TTC549 (cell line): ENCODE measurements at regions not wholly inside any gene's neighbourhood (a gene's known extent, or its start where the extent isn't known, plus 50 kb on each side); places are given as distances from the start of the nearest gene placed in this dataset.
A peak's percentile ranks its signal among the peaks of the same experiment; 100 is the strongest.

Experiments
- FAIRE-seq: peaks from 2 replicates; lab custom pipeline; 2012; peaks lifted over from hg19 to GRCh38; lab: Jason Lieb, UNC

- FAIRE-seq, result no peak
Observed at GRCh38 chr1:194159941-194160340, 973.5 kb upstream of the B3GALT2 start.

DNA sequence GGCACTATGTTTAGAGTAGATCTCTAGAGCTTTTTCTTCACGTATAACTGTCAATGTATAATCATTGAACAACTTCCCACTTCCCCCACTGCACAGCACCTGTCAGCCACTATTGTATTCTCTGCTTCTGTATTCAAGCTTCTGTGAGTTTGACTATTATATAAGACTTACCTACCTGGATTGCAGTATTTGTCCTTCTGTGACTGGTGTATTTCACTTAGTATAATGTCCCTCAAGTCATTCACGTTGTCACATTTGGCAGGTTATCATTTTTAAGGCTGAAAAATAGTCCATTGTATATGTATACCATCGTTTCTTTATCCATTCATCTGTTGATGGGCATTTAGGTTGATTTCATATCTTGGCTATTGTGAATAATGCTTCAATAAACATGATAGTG is 969.5 kb upstream of the B3GALT2 start:
- FAIRE-seq, result no peak

DNA sequence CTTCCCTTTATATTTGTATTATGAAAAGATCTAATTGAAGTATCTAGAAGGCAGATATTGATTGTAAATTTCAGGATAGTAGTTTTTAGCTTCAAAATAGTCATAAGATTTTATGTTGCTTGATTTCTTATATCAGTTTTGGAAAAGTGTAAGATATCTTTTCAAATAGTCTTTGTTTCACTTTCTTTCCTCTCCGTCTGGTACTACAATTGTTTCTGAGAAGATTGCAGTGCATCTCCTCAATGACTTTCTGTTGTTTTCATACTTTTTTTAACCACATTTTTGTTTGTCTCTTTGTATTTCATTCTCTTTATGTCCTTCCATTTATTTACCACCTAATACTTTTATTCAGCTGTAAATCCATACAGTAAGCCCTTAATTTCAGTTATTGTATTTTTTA is 964.6 kb upstream of the B3GALT2 start:
- FAIRE-seq, result no peak

GRCh38 chr1:194150242-194150641 is 963.8 kb upstream of the B3GALT2 start:
- FAIRE-seq, result no peak

DNA sequence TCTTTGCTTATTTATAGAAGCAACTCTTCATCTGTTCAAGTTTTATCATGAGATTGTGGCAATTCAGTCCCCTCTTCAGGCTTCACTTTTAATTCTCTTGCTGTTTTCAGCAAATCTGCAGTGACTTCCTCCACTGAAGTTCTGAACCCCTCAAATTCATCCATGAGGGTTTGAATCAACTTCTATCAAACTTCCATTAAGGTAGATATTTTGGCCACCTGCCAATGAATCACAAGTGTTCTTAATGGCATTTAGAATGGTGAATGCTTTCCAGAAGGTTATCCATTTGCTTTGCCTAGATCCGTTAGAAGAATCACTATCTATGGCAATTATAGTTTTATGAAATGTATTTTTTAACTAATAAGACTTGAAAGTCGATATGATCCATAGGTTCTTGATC is 946.7 kb upstream of the B3GALT2 start:
- no peak for FAIRE-seq

GRCh38 chr1:194118086-194118485 is 931.7 kb upstream of the B3GALT2 start:
- no peak for FAIRE-seq

DNA sequence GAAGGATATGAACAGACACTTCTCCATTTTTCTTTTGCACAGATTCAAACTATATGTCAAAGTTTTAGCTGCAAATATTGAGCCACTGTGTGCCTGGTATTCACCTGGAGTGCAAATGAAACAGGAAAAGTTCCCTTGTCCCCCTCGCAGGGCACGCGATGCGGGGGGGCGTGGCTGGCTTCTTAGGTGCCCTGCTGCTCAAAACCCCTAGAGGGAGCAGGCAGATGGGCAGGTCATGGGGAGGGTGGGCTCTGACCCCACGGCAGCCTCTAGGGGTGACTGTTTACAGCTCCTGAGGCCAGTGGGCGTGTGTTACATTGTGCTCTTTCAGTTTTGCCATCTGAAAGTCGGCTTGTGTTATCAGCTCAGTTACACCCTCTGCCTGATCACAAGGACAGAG is 931.2 kb upstream of the B3GALT2 start:
- no peak for FAIRE-seq

DNA sequence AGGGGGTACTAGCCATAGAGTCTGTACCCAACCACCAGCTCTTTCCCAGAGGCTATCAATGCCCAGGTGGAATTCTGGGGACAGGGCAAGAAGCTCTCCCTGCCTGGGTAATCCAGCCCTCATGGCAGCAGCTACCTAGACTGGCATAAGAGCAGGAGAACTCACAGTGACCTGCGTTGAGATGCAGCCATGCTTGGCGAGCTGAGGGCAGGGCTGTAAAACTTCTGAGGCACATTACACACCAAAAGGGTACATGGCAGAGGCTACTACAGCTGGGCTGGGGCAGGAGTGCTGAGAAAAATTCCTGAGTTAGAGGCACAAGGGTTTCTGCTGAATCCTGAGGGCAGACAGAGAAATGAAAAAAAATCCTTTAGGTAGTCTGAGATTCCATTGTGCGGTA is 927.9 kb upstream of the B3GALT2 start:
- FAIRE-seq, result no peak

DNA sequence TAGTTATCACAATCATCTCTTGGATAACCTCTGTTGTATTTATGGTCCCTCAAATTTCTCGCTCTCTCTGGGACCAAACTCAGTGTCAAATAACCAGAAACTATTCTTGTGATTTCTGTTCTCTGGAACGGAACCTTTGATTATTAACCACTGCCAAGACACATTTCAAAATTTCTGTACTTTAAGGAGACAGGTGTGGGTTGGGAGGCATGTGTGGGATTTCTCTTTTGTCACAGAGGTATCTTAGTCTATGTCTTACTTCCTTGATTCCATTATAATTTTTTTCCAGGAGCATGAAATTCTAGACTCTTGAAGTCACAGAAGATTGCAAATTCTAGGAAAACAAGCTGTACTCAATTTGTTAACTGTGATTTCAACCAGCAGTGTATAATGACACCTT is 919.0 kb upstream of the B3GALT2 start:
- FAIRE-seq, result no peak

- FAIRE-seq, result no peak
Observed at GRCh38 chr1:194104247-194104844, 917.9 kb upstream of the B3GALT2 start.

- FAIRE-seq, result no peak
Observed at GRCh38 chr1:194103516-194104246, 917.3 kb upstream of the B3GALT2 start.

DNA sequence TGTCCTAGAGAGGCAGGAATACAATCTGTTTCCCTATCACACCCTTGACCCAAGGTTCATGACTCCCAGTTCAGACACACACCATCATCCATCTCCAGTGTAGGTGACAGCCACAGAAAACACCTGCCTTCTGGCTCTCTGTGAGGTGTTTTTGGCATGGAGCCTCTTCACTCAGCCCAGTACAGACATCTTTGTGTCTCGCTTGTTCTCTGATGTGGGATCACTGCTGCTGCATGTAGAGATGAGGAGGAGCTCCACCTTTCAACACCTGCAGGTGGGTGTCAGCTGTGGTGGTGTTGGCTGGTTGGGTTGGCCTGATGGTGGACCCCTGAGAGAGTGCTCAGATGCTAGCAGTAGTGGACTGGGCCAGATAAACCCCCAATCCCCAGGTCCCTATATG is 916.7 kb upstream of the B3GALT2 start:
- FAIRE-seq, result no peak

DNA sequence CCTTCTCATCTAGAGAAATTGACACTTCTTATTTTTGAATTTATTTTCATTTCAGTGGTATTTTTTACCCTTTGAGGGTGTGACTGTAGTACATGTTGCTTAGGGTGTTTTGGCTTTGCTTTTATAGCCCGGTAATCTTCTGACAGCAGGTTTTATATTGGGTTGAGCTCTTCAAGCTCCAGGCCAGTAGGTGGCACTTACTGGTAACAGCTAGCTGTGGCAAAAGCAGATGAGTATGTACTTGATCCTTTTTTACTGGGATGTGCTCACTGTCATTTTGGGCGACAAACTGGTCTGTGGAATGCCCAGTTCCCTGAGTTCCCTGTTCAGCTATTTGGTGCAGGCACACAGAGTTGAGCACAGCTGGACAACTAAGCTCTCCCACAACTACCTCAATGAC is 916.2 kb upstream of the B3GALT2 start:
- no peak for FAIRE-seq

DNA sequence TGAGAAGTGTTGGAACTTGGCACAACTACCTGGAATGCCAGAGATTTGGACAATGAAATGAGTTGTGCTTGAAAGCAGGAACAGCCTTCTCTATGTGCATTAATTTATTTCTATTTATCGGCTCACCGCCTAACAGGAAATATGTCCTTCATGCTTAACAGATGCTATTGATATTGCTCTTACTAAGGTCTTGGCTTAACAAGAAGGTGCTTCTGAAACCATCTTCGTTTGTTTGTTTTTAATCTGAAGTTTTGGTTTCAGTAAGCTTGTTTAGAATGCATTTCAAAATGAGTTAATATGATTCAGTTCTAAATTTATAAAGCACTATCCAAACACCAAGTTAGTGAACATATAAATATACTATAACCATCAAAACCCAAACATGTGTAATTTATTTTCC is 898.3 kb upstream of the B3GALT2 start:
- no peak for FAIRE-seq

- FAIRE-seq, result peak; percentile 46
Observed at GRCh38 chr1:194081444-194081843, 895.0 kb upstream of the B3GALT2 start.

GRCh38 chr1:194080826-194081225 is 894.4 kb upstream of the B3GALT2 start:
- no peak for FAIRE-seq

DNA sequence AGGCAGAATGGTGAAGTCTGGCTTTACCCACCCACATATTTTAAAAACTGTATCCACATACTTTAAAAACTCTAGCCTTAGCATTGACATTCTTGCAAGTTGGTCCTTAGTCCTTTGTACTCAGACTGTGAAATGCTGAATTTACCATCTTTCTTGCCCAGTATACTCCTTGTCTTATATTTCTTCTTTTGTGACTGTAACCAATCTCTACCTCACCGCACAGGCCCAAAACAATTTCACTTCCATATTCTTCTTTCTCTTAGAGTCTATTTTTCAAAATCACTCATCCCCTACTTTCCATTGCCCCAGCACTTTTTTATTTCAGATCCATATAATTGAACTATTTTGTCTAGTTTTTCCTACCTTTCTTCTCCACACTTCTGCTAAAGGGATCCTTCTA is 892.4 kb upstream of the B3GALT2 start:
- FAIRE-seq, result no peak

DNA sequence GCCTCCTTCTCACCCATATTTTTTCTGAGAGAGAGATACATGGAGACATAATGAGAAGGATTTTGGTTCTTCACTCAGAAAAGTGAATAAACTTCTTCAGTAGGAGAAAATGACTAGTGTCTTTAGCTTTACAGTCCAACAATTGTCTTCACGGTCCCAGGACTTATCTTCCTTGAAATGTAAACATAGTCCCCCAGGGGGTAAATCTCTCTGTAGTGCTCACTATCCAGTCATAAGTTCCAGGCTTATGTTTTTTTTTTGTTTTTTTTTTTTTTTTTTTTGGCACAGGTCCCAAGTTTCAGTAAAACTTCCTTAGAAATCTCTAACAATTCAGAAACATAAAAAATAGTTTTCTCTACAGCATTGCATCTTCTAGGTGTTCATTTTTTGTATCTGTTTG is 890.2 kb upstream of the B3GALT2 start:
- FAIRE-seq, result no peak

- FAIRE-seq, result no peak
Observed at GRCh38 chr1:194073833-194074232, 887.4 kb upstream of the B3GALT2 start.

- FAIRE-seq, result no peak
Observed at GRCh38 chr1:194071205-194071604, 884.8 kb upstream of the B3GALT2 start.

- no peak for FAIRE-seq
Observed at GRCh38 chr1:194069831-194070218, 883.4 kb upstream of the B3GALT2 start.

DNA sequence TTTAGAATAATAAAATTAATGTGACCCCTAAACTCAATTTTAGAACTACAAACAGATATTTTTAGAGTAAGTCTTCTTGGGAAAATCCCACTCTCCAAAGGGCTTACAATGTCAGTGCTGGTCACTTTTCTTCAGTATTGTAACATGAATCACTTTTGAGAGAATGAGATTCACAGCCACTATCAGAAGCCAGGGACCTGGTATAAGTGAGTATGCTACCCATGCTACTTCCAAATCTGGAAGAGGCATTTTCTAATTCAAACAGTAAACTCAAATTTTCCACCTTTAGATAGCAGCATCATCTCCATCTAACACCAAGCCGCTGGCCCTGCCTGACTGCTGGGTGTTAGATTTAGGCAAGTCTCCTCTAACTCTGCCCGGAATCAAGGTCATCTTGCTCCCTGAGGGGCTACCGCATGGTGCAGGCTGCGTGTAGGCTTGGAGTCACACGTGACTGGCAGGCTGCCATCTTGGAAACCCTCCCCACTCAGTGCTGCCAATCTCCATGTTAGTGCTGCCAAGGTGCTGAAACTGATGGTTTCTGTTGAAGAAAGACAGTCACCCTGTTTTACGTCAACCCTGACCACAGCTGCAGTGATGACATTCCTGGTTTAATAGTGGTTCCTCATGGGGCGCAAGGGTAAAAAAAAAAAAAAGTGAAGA is 882.9 kb upstream of the B3GALT2 start:
- no peak for FAIRE-seq

- no peak for FAIRE-seq
Observed at GRCh38 chr1:194068446-194069167, 882.2 kb upstream of the B3GALT2 start.
